Karpas-422 (cell line): ENCODE measurements at regions not wholly inside any gene's neighbourhood (a gene's known extent, or its start where the extent isn't known, plus 50 kb on each side); places are given as distances from the start of the nearest gene placed in this dataset.

Experiments used
- DNase-seq: peaks from one replicate; pipeline ENCODE4 v3.0.0-alpha.2; 2015
- H2AFZ ChIP-seq: fragments of 200-600 bp; sonication (generic); 2 replicates; pipeline ENCODE4 v1.6.1; 2014; ENCODE audit warnings: antibody characterized with exemption, low read length, mixed read lengths
- H3K27ac ChIP-seq: fragments of 200-600 bp; sonication (generic); 2 replicates; pipeline ENCODE4 v1.5.1; 2014; ENCODE audit warnings: mild to moderate bottlenecking, low read length, moderate library complexity
- H3K27me3 ChIP-seq: fragments of 200-600 bp; sonication (generic); 2 replicates; pipeline ENCODE4 v1.6.1; 2014; ENCODE audit warnings: low read length, mixed read lengths
- H3K36me3 ChIP-seq: fragments of 200-600 bp; sonication (generic); 2 replicates; pipeline ENCODE4 v1.6.1; 2014; ENCODE audit warnings: low read length, mixed read lengths; ENCODE audit not compliant: insufficient read depth
- H3K4me1 ChIP-seq: fragments of 200-600 bp; sonication (generic); 2 replicates; pipeline ENCODE4 v1.6.1; 2014; ENCODE audit warnings: mild to moderate bottlenecking, low read length, mixed read lengths
- H3K4me2 ChIP-seq: fragments of 200-600 bp; sonication (generic); 2 replicates; pipeline ENCODE4 v1.6.1; 2014; ENCODE audit warnings: low read length, low read depth, mild to moderate bottlenecking; ENCODE audit not compliant: poor library complexity, severe bottlenecking
- H3K4me3 ChIP-seq: fragments of 200-600 bp; sonication (generic); 2 replicates; pipeline ENCODE4 v1.5.1; 2014; ENCODE audit warnings: mild to moderate bottlenecking, antibody characterized with exemption, low read length, mixed read lengths
- H3K79me2 ChIP-seq: fragments of 200-600 bp; sonication (generic); 2 replicates; pipeline ENCODE4 v1.6.1; 2014; ENCODE audit warnings: mild to moderate bottlenecking, low read length, mixed read lengths
- H3K9ac ChIP-seq: fragments of 200-600 bp; sonication (generic); 2 replicates; pipeline ENCODE4 v1.6.0; 2014; ENCODE audit warnings: low read length
- H3K9me2 ChIP-seq: fragments of 200-600 bp; sonication (generic), shearing (Covaris generic); replicated peaks from 2 replicates; pipeline ENCODE4 v1.6.0; 2014; ENCODE audit warnings: mild to moderate bottlenecking, low read length, moderate library complexity; ENCODE audit not compliant: insufficient read depth
- H3K9me3 ChIP-seq: fragments of 300-700, 200-600 bp; sonication (generic); 2 replicates; pipeline ENCODE4 v1.6.1; 2014; ENCODE audit warnings: low read length, mixed read lengths
- H4K20me1 ChIP-seq: fragments of 200-600 bp; sonication (generic); 2 replicates; pipeline ENCODE4 v1.6.1; 2014; ENCODE audit warnings: mild to moderate bottlenecking, antibody characterized with exemption, low read length, low read depth; ENCODE audit not compliant: insufficient read depth

DNA sequence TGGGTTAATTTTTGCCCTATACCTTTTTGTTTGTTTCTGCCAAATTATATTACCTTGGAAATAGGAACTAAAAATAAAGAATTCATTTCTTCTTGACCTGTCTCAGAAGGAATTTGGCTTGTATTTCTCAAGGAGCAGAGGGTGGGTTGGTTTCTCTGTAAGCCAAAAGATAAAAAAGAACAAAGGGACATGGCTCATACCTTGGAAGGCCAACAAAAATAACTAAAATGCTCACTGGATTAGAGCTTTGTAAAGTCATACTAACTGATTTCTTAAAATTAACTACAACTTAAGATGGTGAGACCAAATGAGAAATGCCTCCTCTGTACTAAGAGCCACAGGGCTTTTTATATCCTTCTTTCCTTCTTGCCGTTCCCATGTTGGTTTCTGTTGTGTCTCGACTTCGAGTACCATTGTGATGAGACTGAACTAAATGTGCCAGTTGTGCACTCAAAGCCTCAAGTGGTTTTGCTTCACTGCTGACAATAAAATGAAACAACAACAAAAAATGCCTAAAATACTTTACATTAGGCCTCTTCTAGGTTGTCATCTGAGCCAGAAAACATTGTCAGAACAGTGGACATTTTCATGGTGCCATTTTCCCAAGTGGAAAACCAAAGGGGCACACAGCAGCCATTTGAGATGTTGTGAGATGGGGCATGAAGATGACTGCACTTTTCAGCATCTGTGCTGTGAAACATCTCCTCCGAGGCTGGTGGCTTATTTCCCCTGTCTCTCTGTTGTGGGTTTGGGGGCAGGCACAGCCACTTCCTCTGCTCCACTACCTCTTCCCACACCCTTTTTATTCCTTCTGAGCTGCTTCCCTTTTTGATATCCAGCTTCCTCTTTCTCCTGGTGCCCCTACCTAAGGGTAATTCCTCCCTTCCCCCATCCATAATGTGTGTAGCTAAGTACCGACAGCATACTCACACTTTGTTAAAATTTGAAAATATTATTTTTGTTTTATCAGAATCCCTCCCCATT lies 51.8 kb upstream of the AGR3 start:
- no peaks in the 10 kb centered on the region for H3K4me1 ChIP-seq
- DNase-seq: no peak
- H3K27me3 ChIP-seq: no peaks in the 10 kb centered on the region
- no peak overlapping the region for H3K4me2 ChIP-seq
- H2AFZ ChIP-seq: no peak overlapping the region
- H3K79me2 ChIP-seq: no peaks in the 10 kb centered on the region
- H3K4me3 ChIP-seq: no peak overlapping the region
- H3K36me3 ChIP-seq: no peaks in the 10 kb centered on the region
- no peaks in the 10 kb centered on the region for H4K20me1 ChIP-seq
- no peaks in the 10 kb centered on the region for H3K9me2 ChIP-seq
- no peak overlapping the region for H3K27ac ChIP-seq
- H3K9ac ChIP-seq: no peak overlapping the region
- H3K9me3 ChIP-seq: no peaks in the 10 kb centered on the region

GRCh38 chr7:16934722-16935340 lies 53.0 kb upstream of the AGR3 start:
- H3K79me2 ChIP-seq: no peaks in the 10 kb centered on the region
- no peak overlapping the region for H3K27ac ChIP-seq
- DNase-seq: no peak
- H3K27me3 ChIP-seq: no peaks in the 10 kb centered on the region
- H3K9me2 ChIP-seq: no peaks in the 10 kb centered on the region
- no peaks in the 10 kb centered on the region for H3K4me1 ChIP-seq
- H3K4me3 ChIP-seq: no peak overlapping the region
- no peak overlapping the region for H3K4me2 ChIP-seq
- no peak overlapping the region for H2AFZ ChIP-seq
- no peaks in the 10 kb centered on the region for H3K9me3 ChIP-seq
- H4K20me1 ChIP-seq: no peaks in the 10 kb centered on the region
- no peak overlapping the region for H3K9ac ChIP-seq
- H3K36me3 ChIP-seq: no peaks in the 10 kb centered on the region

GRCh38 chr7:16935341-16935735 lies 53.6 kb upstream of the AGR3 start:
- no peak for DNase-seq
- no peaks in the 10 kb centered on the region for H3K9me3 ChIP-seq
- no peak overlapping the region for H3K4me3 ChIP-seq
- H3K27ac ChIP-seq: no peak overlapping the region
- H3K4me1 ChIP-seq: no peaks in the 10 kb centered on the region
- H4K20me1 ChIP-seq: no peaks in the 10 kb centered on the region
- H2AFZ ChIP-seq: no peak overlapping the region
- no peaks in the 10 kb centered on the region for H3K9me2 ChIP-seq
- H3K27me3 ChIP-seq: no peaks in the 10 kb centered on the region
- H3K36me3 ChIP-seq: no peaks in the 10 kb centered on the region
- H3K79me2 ChIP-seq: no peaks in the 10 kb centered on the region
- H3K4me2 ChIP-seq: no peak overlapping the region
- H3K9ac ChIP-seq: no peak overlapping the region

DNA sequence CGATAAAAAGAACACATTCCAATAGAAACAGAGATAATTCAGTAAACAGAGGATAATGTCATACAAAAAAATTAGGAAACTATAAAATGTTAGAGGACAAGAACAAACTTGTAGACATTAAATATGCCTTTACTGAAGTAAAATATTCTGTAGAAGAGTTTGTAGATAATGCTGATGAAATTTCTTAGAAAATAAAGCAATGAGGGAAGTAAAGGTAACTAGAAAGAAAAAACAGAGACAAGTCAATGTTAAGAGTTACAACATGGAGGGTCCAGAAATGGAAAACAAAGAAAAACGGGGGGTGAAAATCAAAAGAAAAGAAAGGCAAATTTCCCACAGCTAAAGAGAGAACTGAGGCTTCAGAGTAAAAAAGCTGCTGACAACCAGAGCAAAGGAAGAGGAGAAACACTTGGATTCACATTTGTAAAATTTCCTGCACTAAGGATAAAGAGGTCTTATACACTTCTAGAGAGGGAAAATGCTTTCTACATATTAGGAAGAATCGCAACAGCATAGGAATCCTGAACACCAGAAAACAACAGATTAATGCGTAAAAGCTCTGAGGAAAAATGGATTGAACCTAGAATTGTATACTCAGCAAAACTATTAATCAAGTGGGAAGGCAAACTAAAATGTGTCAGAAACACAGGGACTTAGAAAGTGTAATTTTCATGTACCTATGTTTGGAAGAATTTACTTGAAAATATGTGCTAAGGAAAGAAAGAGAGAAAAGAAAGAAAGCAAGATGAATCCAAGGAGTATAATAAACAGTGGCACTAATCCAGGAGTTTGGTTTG lies 55.0 kb upstream of the AGR3 start:
- Histone ChIP-seq H3K4me3 (no peak overlapping the region), H3K9me3 (no peaks in the 10 kb centered on the region), H3K9me2 (no peaks in the 10 kb centered on the region), H3K27me3 (no peaks in the 10 kb centered on the region), H3K36me3 (no peaks in the 10 kb centered on the region), H4K20me1 (no peaks in the 10 kb centered on the region), H2AFZ (no peak overlapping the region), H3K4me1 (no peaks in the 10 kb centered on the region), H3K4me2 (no peak overlapping the region), H3K79me2 (no peaks in the 10 kb centered on the region), H3K27ac (no peak overlapping the region), H3K9ac (no peak overlapping the region)
- no peak for DNase-seq

GRCh38 chr7:16939161-16939560 lies 57.4 kb upstream of the AGR3 start:
- Histone ChIP-seq H3K27ac (no peak overlapping the region), H3K4me2 (no peak overlapping the region), H3K9me2 (no peaks in the 10 kb centered on the region), H3K9ac (no peak overlapping the region), H3K79me2 (no peaks in the 10 kb centered on the region), H3K4me1 (no peaks in the 10 kb centered on the region), H4K20me1 (no peaks in the 10 kb centered on the region), H3K27me3 (no peaks in the 10 kb centered on the region), H3K36me3 (no peaks in the 10 kb centered on the region), H2AFZ (no peak overlapping the region), H3K4me3 (no peak overlapping the region), H3K9me3 (no peaks in the 10 kb centered on the region)
- no peak for DNase-seq

GRCh38 chr7:16940776-16941175 lies 59.0 kb upstream of the AGR3 start:
- H3K4me3 ChIP-seq: no peak overlapping the region
- H3K4me2 ChIP-seq: no peak overlapping the region
- H3K4me1 ChIP-seq: no peaks in the 10 kb centered on the region
- H3K27ac ChIP-seq: no peak overlapping the region
- DNase-seq: no peak
- no peak overlapping the region for H3K9ac ChIP-seq
- H3K36me3 ChIP-seq: no peaks in the 10 kb centered on the region
- no peak overlapping the region for H2AFZ ChIP-seq
- no peaks in the 10 kb centered on the region for H4K20me1 ChIP-seq
- no peaks in the 10 kb centered on the region for H3K9me2 ChIP-seq
- H3K9me3 ChIP-seq: no peaks in the 10 kb centered on the region
- H3K27me3 ChIP-seq: no peaks in the 10 kb centered on the region
- no peaks in the 10 kb centered on the region for H3K79me2 ChIP-seq

GRCh38 chr7:16942929-16943509 lies 61.2 kb upstream of the AGR3 start:
- no peak overlapping the region for H3K9ac ChIP-seq
- no peaks in the 10 kb centered on the region for H4K20me1 ChIP-seq
- no peaks in the 10 kb centered on the region for H3K9me3 ChIP-seq
- H3K4me1 ChIP-seq: no peaks in the 10 kb centered on the region
- no peaks in the 10 kb centered on the region for H3K36me3 ChIP-seq
- H2AFZ ChIP-seq: no peak overlapping the region
- no peak overlapping the region for H3K4me3 ChIP-seq
- no peaks in the 10 kb centered on the region for H3K9me2 ChIP-seq
- H3K27me3 ChIP-seq: no peaks in the 10 kb centered on the region
- no peak overlapping the region for H3K27ac ChIP-seq
- no peak for DNase-seq
- H3K4me2 ChIP-seq: no peak overlapping the region
- H3K79me2 ChIP-seq: no peaks in the 10 kb centered on the region

DNA sequence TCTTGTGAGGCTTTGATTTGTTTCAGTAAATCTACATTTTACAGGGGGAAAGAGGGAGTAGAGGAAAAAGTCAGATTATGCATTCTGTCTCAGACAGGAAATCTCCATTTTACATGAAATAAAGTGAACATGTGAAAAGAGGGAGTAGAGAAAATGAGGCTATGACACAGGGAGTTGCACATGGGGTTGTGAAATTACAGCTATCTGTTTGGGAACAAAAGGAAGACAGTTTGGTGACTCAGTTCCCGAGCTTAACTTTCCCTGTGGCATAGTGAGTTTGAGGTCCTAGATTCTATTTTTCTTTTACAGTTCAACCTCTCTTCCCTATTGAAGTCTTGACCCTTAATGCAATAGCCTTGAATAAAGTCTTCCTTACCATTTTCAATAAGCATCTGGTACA lies 63.2 kb upstream of the AGR3 start:
- H4K20me1 ChIP-seq: no peaks in the 10 kb centered on the region
- no peak overlapping the region for H3K4me3 ChIP-seq
- H3K4me2 ChIP-seq: no peak overlapping the region
- H3K79me2 ChIP-seq: no peaks in the 10 kb centered on the region
- H3K27me3 ChIP-seq: no peaks in the 10 kb centered on the region
- no peak for DNase-seq
- no peak overlapping the region for H3K9ac ChIP-seq
- no peaks in the 10 kb centered on the region for H3K36me3 ChIP-seq
- no peak overlapping the region for H2AFZ ChIP-seq
- no peaks in the 10 kb centered on the region for H3K9me3 ChIP-seq
- no peaks in the 10 kb centered on the region for H3K9me2 ChIP-seq
- H3K4me1 ChIP-seq: no peaks in the 10 kb centered on the region
- H3K27ac ChIP-seq: no peak overlapping the region
